Uterus (tissue), 2 donors: ENCODE measurements at regions not wholly inside any gene's neighbourhood (a gene's known extent, or its start where the extent isn't known, plus 50 kb on each side); places are given as distances from the start of the nearest gene placed in this dataset.

Experiments
- CTCF ChIP-seq, 4 experiments: fragments of 200-600 bp in 2 of 4; fragments of 450-650 bp in 2 of 4; sonication (generic) in 2 of 4; IDR thresholded peaks; one replicate each; pipeline ENCODE4 v1.5.1; 2016 to 2019; ENCODE audit warnings: antibody characterized with exemption in 4 of 4, mild to moderate bottlenecking in 2 of 4, moderate library complexity in 1 of 4
- POLR2A ChIP-seq, 2 donors: fragments of 450-650 bp; IDR thresholded peaks; one replicate each; pipeline ENCODE4 v1.6.1; 2016; ENCODE audit warnings: antibody characterized with exemption in 2 of 2, mild to moderate bottlenecking in 1 of 2, moderate library complexity in 1 of 2

- no peak for TF ChIP-seq CTCF (IDR thresholded peaks at IDR 0.05)
- TF ChIP-seq POLR2A (IDR thresholded peaks at IDR 0.05) = no peak
Observed at GRCh38 chr6:56713254-56713672, 70.6 kb upstream of the DST start.
